ENCODE measurements at regions not wholly inside any gene's neighbourhood (a gene's known extent, or its start where the extent isn't known, plus 50 kb on each side); places are given as distances from the start of the nearest gene placed in this dataset.
"Not testable (repeated sequence)": the region's sequence is repeated elsewhere in the genome, so short reads cannot be mapped to it uniquely, and the experiment has no call there.

GRCh38 chr4:99763635-99764101, 53.0 kb upstream of the DAPP1 start:
- DNase-seq (ENCODE audit: low spot score), result peak; percentile 85

- DNase-seq (ENCODE audit: low spot score), result no peak
Observed at GRCh38 chr4:99762728-99763127, 53.9 kb upstream of the DAPP1 start.

GRCh38 chr4:99759988-99760387, 56.6 kb upstream of the DAPP1 start:
- DNase-seq (ENCODE audit: low spot score), result no peak

GRCh38 chr4:99759346-99759984, 57.2 kb upstream of the DAPP1 start:
- DNase-seq (ENCODE audit: low spot score), result no peak

- DNase-seq (ENCODE audit: low spot score), result no peak
Observed at GRCh38 chr4:99755223-99755944, 61.2 kb upstream of the DAPP1 start.

GRCh38 chr4:99754756-99755155, 61.9 kb upstream of the DAPP1 start:
- no peak for DNase-seq (ENCODE audit: low spot score)

- no peak for DNase-seq (ENCODE audit: low spot score)
Observed at GRCh38 chr4:99753931-99754330, 62.7 kb upstream of the DAPP1 start.

- no peak for DNase-seq (ENCODE audit: low spot score)
Observed at GRCh38 chr4:99749445-99750391, 66.9 kb upstream of the DAPP1 start.

GRCh38 chr4:99746443-99746842, 70.2 kb upstream of the DAPP1 start:
- DNase-seq (ENCODE audit: low spot score), result no peak

GRCh38 chr4:99736846-99737245, 79.2 kb upstream of the C4orf54 start:
- no peak for DNase-seq (ENCODE audit: low spot score)

- no peak for DNase-seq (ENCODE audit: low spot score)
Observed at GRCh38 chr4:99735822-99736221, 78.2 kb upstream of the C4orf54 start.

GRCh38 chr4:99734583-99735322, 77.1 kb upstream of the C4orf54 start:
- no peak for DNase-seq (ENCODE audit: low spot score)

- DNase-seq (ENCODE audit: low spot score), result not testable (repeated sequence)
Observed at GRCh38 chr4:99733455-99733854, 75.8 kb upstream of the C4orf54 start.

GRCh38 chr4:99729186-99729585, 71.6 kb upstream of the C4orf54 start:
- DNase-seq (ENCODE audit: low spot score), result no peak

- no peak for DNase-seq (ENCODE audit: low spot score)
Observed at GRCh38 chr4:99724067-99724466, 66.4 kb upstream of the C4orf54 start.

GRCh38 chr4:99723612-99724011, 66.0 kb upstream of the C4orf54 start:
- peak; percentile 94 for DNase-seq (ENCODE audit: low spot score)

GRCh38 chr4:99722725-99723124, 65.1 kb upstream of the C4orf54 start:
- DNase-seq (ENCODE audit: low spot score), result no peak

- no peak for DNase-seq (ENCODE audit: low spot score)
Observed at GRCh38 chr4:99722006-99722405, 64.4 kb upstream of the C4orf54 start.

GRCh38 chr4:99720206-99720605, 62.6 kb upstream of the C4orf54 start:
- no peak for DNase-seq (ENCODE audit: low spot score)

- DNase-seq (ENCODE audit: low spot score), result no peak
Observed at GRCh38 chr4:99716996-99717395, 59.4 kb upstream of the C4orf54 start.

GRCh38 chr4:99715286-99715685, 57.7 kb upstream of the C4orf54 start:
- DNase-seq (ENCODE audit: low spot score), result no peak

- no peak for DNase-seq (ENCODE audit: low spot score)
Observed at GRCh38 chr4:99714179-99714578, 56.6 kb upstream of the C4orf54 start.

Data from H4 (cell line).